GM19035 (cell line): ENCODE measurements at regions not wholly inside any gene's neighbourhood (a gene's known extent, or its start where the extent isn't known, plus 50 kb on each side); places are given as distances from the start of the nearest gene placed in this dataset.
"Not testable (repeated sequence)": the region's sequence is repeated elsewhere in the genome, so short reads cannot be mapped to it uniquely, and the experiment has no call there.

Experiments used
- ATAC-seq: cut with Tn5 transposase; IDR thresholded peaks from one replicate; pipeline ENCODE4 v1.9.1; 2021; ENCODE audit not compliant: unreplicated experiment

DNA sequence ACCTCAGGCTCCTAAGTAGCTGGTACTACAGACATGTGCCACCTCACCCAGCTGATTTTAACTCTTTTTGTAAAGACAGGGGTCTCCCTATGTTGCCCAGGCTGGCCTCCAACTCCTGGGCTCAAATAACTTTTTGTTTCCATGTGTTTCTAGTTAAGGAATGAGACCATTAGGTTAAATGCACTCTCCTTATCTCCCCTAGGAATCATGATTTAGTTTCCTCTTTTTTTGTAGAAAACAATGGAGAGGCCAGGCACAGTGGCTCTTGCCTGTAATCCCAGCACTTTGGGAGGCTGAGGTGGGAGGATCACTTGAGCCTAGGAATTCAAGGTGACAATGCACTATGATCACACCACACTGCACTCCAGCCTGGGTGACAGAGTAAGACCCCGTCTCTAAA lies 198.8 kb upstream of the C2CD4B start:
- ATAC-seq: no peak

DNA sequence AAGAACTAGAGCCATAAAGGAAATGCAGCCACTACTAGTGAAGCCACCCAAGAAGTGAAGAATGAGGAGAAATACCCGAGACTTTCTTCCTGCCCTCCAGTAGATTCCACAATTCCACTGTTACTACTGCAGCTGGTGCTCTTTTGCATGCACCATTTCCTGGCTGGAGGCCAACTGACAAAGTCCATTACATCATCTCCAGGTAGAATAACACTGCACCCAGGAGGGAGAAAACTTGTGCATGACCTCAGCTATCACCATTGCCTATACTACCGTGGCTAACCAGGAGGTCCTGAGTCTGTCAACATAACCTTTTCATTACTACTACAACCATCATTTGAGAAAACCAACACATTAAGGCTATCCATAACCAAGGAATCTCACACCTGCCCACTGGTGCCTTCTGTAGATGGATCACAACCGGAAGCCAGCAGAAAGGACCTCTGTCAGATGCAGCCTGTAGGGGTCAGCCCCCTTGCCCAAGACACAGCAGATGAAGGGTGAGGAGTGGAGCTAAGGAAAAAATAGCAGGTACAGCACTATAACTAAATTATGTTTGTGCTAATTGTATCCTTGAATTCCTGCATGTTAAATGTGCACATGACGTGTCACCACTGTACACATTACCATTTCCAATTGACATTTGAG lies 200.8 kb upstream of the C2CD4B start:
- no peak for ATAC-seq

DNA sequence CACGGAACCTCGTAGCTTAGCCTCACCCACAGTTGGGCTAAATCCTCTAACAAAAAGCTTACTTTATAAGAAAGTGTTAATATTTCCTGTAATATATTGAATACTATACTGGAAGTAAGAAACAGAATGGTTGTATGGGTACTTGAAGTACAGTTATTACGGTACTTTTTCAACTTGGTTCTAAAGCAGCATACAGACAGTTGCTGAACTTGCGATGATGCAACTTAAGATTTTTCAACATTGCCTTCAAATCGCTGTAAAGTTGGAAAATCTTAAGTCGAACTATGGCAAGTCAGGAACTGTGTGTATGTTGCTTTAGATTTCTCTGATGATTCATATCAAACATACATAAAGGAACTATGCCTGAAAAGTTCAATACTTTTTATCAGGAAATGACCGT lies 204.4 kb upstream of the C2CD4B start:
- no peak for ATAC-seq

DNA sequence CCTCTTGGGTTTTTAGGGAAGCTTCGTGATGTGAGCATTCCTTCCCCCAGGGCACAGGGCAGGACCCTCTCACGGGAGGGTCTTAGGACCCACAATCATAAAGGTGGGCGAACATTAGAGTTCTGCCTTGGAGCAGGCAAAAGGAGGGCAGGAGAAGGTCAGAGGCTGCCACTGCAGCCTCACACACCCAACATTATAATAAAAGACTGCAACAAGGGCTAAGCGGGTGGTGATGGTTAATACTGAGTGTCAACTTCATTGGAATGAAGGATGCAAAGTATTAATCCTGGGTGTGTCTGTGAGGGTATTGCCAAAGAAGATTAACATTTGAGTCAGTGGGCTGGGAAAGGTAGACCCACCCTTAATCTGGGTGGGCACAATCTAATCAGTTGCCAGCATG lies 206.6 kb upstream of the C2CD4B start:
- not testable (repeated sequence) for ATAC-seq

DNA sequence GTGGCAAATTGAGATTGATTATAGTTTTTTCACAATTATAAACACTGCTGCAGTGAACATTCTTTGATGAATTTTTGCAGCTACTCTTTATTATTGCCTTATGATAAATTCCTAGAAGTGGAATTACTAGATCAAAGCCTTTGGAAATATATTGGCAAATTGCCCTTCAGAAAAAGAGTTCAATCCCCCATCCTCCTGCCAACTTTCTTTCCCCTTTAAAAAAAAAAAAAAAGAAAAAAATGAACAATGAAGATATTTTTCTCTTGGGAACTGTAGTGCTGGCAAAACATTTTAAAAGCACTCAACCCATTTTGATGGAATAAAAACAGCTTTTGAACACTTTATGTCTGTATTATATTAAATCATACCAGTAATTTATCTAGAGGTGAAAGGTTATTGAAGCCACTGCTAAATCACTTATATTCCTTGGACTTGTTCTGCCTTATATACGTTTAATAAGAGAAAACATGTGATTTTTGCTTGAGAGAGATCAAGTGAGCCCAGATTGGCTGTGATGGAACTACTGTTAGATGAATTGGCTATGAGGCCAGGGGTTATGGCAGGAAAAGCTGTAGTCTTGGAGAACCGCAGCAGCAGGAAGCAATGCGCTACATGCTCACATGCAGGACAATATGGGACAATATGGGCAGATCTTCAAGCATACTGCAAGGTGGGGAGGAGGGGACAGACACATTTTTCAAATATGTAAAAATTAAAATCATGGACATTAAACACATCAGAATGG lies 212.8 kb upstream of the C2CD4B start:
- ATAC-seq: no peak

DNA sequence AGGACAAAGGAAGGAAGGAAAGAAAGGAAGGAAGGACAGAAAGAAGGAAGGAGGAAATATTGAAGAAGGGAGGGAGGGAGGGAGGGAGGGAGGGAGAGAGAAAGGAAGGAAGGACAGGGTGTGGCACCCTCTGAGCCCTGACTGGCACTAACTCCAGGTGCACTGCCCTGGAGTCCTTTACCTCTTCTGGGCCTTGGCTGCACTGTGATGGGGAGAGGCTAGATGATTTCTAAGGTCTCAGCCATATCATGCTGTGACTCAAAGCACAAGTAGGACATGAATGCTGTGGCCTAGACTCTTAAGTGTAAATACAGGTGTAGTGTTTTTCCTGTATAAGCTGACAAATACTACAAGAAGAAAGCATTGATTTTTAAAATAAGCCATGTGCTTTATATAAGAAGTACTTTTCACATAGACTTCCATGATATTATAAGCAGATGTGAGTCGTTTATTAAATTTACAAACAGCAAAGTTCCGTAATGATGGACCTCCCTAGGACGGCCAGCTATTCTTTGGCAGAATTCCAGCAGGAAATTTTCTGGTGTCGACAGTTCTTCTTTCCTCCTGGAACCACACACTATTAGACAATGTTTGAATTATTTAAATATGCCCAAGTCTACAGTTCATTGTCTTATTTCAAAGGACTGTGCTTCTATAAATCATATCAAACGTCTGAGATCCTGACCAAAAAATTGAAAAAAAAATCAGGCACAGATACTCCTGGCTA lies 213.8 kb upstream of the C2CD4B start:
- no peak for ATAC-seq

DNA sequence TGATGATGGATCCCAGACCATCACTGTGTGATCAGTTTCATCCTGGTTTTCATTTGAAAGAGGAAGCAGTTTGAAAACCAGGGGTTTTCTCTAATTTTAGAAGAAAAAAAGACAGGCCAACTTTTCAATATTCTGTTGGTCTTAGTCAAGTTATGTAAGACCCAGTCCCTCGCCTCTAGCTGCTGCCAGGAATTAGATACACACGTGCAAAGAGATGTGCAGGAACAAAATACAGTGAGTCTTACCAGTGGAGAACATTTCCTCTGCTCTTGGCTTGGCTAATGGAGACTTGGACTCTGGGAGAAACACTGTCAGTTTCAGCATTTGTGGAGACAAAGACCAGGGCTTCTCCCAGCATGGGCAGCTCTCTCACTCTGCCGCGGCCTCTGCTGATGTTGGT lies 214.9 kb upstream of the C2CD4B start:
- no peak for ATAC-seq

DNA sequence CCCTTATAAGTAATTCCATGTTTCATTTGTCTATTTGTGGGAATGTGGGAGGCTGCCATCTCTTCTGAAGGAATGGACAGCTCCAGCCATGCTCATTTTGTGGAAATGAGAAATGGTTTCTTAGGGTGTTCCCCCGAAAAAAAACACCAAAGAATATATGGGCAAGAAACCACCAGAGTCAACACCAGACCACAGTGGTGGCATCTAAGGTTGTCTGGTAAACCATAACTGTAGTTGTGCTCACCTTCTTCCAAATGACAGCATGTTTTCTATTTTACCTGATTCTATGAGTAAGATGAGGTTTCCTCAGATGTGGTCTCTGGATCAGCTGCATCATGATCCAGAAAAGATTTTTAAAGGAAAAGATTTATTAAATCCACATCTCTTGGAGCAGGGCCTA lies 217.0 kb upstream of the C2CD4B start:
- ATAC-seq: no peak

DNA sequence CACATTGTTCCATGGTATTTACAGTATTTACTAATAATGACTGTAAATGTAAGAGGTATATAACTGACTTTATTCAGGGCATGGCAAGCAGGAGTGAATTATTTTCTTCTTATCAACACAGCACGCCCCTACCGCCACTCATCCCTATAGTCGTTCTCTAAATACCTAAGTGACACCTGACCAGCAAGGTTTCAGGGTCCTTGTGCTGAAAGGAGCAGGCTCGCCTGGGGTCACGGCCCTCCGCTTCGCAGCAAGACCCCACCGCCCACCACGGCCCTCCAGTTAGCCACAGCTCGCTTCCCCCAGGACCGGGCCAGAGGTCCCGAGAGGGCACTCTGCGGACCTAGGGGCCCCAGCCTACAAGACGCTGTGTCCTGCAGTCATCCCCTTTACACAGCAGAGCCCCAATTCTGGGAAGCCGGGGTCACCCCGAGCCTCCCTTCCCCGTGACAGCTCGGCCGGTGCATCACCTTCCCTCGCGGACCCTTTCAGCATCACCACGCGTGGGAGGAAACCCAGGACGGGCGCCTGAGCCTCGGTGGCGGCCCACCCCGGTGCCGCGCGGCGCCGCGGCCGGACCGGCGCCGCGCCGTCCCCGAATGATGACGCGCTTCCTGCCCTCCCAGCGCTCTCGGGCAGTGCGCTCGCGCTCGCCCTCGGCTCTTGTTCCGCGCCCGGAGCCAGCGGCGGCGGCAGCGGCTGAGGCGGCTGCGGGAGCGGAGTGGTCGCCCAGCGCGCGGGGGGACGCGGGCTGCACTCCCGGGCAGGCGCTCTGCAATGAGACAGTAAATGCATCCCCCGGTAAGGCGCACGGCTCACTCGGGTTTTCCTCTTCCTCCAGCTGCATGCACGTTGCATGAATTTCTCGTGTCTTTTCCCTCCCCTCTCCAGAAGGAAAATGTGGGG lies 225.1 kb upstream of the C2CD4B start, which contains the start of gene TLN2:
TLN2 (plus strand) TSS at position 666 of the 906 bp plus-strand sequence.
- ATAC-seq: peak; percentile 89

DNA sequence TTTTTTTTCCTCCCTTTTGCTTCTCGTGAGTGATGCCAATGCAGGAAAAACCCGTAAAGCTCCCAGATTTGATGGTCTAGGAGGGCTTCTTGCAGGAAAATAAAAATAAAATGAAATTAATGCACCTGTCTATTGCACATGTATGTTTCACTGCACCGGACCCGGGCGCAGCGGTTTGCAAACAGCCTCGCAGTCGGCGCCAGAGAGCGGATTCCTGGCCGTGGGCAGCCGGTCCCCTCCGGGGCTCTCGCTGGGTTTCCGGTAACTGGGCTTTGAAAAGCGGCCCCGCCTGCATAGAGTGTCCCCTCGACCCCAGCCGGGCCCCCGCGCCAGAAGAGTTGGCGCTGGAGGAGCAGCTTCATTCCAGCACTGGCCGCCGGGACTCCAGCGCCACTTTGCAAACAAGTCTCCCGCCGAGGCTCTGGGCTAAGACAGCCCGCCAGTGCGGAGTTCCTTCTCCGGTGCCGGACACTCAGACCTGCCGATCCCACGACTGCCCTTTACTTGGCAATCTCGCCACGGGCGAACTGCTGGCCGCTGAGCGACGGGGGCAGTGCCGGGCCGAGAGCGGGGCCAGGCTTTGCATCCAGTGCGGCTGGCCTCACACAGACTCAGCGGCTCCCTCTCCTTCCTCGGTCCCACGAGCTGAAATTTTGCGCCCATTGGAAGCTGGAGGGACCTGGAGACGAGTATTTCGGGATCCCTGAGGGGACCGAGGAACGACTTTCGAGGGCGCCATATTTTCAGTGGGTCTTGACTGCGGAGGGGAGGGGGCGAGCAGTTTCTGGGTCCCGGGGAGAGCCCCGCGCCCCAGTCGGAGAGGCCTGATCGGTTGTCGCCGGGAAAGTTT lies 225.9 kb upstream of the C2CD4B start:
- peak; percentile 32 for ATAC-seq

DNA sequence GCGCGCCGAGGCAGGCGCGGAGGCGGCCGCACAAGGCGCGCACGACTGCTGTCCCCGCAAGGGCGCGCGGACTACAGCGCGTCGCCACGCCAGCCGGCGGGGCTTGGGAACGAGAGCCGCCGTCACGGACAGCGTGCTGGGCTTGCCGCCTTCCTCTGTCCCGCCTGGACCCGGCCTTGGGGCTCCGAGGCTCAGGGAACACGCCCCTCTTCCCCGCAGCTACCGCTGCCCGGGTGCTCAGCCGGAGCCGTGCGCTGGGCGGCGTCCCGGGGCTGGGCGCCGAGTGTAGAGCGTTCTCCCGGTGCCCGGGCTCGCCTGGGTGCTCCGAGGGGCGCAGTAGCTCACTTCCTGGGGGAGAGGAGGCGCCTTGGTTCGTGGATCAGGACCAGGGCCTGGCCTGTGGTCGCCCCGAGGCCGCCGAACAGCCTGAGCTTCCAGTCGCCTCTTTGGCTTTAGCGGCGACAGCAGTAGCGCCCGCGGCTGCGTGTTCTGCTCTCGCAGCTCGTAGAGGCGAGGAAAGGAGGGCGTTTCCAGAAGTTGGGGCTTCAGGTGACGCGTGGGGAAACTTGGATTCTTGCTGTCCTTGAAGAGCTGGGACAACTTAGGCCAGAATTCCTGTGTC lies 226.7 kb upstream of the C2CD4B start:
- no peak for ATAC-seq

DNA sequence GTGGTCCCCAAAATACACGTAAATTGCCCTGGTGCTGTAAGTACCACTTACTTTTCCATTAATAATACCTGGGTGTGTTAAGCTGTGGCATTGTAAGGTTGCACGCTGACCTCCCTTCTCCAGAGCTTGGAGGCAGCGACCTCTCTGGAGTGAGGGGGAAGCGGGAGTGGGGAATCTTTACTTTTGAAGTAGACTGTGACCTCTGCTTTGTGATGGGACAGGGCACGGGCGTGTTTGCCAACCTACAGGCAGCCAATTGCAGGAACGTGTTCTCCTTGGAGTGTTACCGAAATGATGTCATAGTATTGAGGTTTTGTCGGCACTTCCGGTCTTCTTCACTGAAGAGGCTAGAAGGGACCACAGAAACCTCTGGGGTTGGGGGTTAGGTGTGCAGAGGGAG lies 227.3 kb upstream of the C2CD4B start:
- no peak for ATAC-seq

DNA sequence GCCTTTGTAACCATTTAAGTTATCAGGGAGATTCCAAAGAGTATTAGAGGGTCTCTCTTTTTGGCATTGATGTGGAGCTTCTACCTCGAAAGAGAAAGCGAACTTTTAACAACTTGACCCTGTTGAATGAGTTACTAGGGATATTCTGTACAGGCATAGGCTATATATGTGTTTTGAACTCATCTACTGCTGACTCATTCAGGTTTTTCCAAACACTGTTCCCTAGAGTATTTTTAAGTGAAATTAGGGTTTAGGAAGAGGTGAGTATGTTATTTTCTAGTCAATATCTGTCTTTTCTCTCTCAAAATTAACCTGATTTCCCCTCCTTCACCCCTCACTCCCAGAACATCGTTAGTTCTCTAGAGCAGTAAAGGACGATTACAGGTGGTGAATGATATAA lies 228.1 kb upstream of the C2CD4B start:
- no peak for ATAC-seq

DNA sequence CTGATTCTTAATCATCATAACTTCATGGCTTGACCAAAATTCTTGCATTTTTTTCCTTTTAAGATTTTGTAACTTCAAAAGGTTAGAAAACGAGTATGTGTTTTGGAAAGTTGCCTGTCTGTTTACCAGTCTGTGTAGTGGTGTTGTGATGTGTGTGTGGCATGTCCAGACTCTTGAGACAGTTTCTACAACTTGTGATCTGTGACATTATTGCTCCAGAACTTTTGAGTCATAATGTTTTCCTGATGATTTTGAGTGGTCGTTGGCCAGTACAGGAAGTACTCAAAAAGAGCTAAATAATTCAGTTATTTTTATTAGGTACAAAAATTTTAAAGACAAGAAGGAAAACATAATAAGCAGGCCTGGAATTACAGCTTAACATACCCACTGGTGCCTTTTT lies 229.0 kb upstream of the C2CD4B start:
- ATAC-seq: no peak

DNA sequence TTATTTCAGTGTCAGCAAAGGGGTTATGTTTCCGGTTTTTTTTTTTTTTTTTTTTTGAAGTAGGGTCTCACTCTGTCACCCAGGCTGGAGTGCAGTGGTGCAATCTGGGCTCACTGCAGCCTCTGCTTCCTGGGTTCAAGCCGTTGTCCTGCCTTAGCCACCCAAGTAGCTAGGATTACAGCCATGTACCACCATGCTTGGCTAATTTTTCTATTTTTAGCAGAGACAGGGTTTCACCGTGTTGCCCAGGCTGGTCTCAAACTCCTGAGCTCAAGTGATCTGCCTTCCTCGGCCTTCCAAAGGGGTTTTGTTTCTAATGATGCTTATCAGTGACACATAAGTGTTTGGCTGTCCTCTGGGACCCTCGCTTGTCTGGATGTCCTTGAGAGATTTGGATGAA lies 235.7 kb upstream of the C2CD4B start:
- ATAC-seq: no peak

DNA sequence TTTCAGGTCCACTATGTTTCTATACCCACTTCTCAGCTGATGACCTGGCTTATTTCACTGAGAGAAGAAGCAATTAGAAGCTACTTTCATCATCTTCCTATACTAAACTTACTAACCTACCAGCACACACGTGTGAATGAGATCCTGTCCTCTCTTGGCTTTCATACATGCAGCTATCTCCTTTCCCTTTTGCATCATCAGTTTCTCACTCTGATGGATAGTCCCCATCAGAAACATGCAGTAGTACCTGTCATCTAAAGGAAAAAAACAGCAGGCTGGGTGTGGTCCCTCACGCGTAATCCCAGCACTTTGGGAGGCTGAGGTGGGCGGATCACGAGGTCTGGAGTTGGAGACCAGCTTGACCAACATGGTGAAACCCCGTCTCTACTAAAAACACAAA lies 237.6 kb upstream of the C2CD4B start:
- no peak for ATAC-seq

DNA sequence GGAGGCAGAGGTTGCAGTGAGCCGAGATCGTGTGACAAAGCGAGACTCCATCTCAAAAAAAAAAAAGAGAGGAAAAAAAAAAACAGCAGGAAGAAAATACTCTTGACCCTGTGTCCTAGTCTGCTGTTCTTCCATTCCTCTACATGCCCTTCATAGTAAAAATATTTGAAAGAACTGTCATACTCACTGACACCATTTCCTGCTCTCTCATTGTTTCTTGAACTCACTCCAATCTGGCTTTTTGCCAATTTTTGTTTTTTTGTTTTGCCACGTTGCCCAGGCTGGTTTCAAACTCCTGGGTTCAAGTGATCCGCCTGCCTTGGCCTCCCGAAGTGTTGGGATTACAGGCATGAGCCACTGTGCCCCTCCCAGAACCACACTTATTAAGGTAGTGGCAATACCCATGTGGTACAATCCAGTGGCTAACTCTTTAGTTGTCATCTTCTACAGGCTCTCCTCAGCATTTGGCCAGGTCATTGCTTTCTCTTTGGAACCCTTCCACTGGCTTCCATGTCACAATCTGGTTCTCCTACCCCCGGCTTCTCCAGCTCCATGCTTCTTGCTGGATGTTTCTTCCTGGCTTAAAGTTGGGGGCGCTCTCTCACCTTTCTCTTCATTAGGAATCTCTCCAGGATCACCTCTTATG lies 238.2 kb upstream of the C2CD4B start:
- ATAC-seq: no peak

DNA sequence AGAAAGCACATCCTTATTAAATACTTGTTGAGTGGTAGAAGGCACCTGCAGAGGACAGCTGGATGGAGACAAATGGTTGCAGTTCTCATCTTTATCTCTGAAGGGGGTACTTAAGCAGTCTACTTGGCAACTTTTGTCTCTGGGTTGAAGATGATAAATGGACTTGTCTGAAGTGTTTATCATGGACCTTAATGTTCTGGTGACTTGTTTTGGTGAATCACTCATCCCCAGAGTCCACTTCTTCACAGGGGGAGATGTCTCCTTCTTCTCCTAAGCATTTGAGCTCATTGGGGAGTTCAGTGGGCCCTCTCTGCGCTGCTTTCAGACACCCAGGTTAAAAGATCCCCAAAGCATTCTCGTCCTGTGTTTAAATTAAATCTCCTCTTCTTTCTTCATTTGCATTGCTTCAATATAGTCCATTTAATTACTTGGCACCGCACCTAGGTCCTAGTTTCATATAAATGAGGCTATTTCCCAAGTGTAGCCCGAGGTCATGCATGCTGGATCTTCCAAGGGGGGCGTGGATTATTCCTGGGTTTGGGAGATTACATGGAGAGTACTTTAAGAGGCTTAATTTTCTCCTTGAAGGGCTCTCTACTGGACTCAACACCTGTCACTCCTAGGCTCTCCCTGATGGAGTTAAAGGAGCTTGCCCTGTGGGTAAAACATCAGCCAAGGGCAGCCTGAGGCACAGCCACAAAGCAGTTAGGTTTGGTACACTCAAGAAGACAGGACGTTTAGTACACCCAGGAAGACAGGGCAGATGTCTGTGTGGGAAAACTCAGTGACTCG lies 239.3 kb upstream of the C2CD4B start:
- no peak for ATAC-seq
